IMR-90 (cell line): ENCODE measurements at regions not wholly inside any gene's neighbourhood (a gene's known extent, or its start where the extent isn't known, plus 50 kb on each side); places are given as distances from the start of the nearest gene placed in this dataset.

Experiments used
- ATAC-seq: fragments of 200-7000 bp; cut with Tn5 transposase; 2 replicates; pipeline ENCODE4 v1.9.1; 2020; ENCODE audit warnings: low read depth, mild to moderate bottlenecking, moderate library complexity
- BruUV-seq: library from RNA; stranded (reverse); fragments of 400-500 nt; replicated peaks from 2 replicates; lab custom pipeline; 2021; lab: Mats Ljungman, UMichigan
- CTCF ChIA-PET: fragments of 300-600 bp; formaldehyde crosslinking; extraction: SDS; loops from one replicate; lab custom pipeline; 2021; ENCODE audit warnings: antibody characterized with exemption; lab: Yijun Ruan, JAX
- POLR2A ChIA-PET: fragments of 300-600 bp; sonication (Branson Sonifier 250); formaldehyde crosslinking; loops from one replicate; lab custom pipeline; 2022; ENCODE audit warnings: antibody characterized with exemption; ENCODE audit not compliant: unreplicated experiment; lab: Charles Lee
- DNase-seq: peaks from one replicate; pipeline ENCODE4 v3.0.0; 2013
- H2AFZ ChIP-seq: replicated peaks from 2 replicates; pipeline ENCODE3; 2013; ENCODE audit warnings: low read length, mild to moderate bottlenecking; ENCODE audit not compliant: poor library complexity
- H2AK5ac ChIP-seq: 2 replicates; pipeline ENCODE4 v1.6.1; 2013; ENCODE audit warnings: low read depth, low read length, inconsistent platforms
- H2AK9ac ChIP-seq: replicated peaks from 2 replicates; pipeline ENCODE3; 2013; ENCODE audit warnings: mild to moderate bottlenecking, low read depth, low read length, moderate library complexity; ENCODE audit not compliant: poor library complexity
- H2BK120ac ChIP-seq: 2 replicates; pipeline ENCODE4 v1.6.1; 2013; ENCODE audit warnings: low read depth, low read length, inconsistent platforms
- H2BK15ac ChIP-seq: 3 replicates; pipeline ENCODE4 v1.6.1; 2013; ENCODE audit warnings: low read depth, low read length, inconsistent platforms
- H2BK20ac ChIP-seq: 2 replicates; pipeline ENCODE4 v1.6.1; 2013; ENCODE audit warnings: low read depth, mild to moderate bottlenecking, inconsistent platforms, low read length, moderate library complexity
- H2BK5ac ChIP-seq: 2 replicates; pipeline ENCODE4 v1.6.1; 2013; ENCODE audit warnings: mild to moderate bottlenecking, low read depth, low read length, inconsistent platforms; ENCODE audit not compliant: poor library complexity, severe bottlenecking
- H3K14ac ChIP-seq: replicated peaks from 2 replicates; pipeline ENCODE4 v1.6.1; 2013; ENCODE audit warnings: low read depth, low read length, inconsistent platforms
- H3K18ac ChIP-seq: 2 replicates; pipeline ENCODE4 v1.6.1; 2013; ENCODE audit warnings: low read depth, low read length, control low read depth
- H3K23ac ChIP-seq: 2 replicates; pipeline ENCODE4 v1.6.1; 2013; ENCODE audit warnings: low read depth, low read length, inconsistent platforms
- H3K27ac ChIP-seq: 2 replicates; pipeline ENCODE4 v1.5.1; 2013; ENCODE audit warnings: mild to moderate bottlenecking, control low read depth, low read length; ENCODE audit not compliant: insufficient read depth
- H3K27me3 ChIP-seq: 2 replicates; pipeline ENCODE4 v1.6.1; 2013; ENCODE audit warnings: low read length; ENCODE audit not compliant: control insufficient read depth, insufficient read depth
- H3K36me3 ChIP-seq: 2 replicates; pipeline ENCODE4 v1.6.1; 2013; ENCODE audit warnings: low read length, mixed read lengths; ENCODE audit not compliant: control insufficient read depth, insufficient read depth
- H3K4ac ChIP-seq: 2 replicates; pipeline ENCODE4 v1.6.1; 2013; ENCODE audit warnings: low read depth, low read length, inconsistent platforms
- H3K4me1 ChIP-seq: 2 replicates; pipeline ENCODE4 v1.6.1; 2013; ENCODE audit warnings: low read length, mixed read lengths; ENCODE audit not compliant: control insufficient read depth, insufficient read depth
- H3K4me2 ChIP-seq: 2 replicates; pipeline ENCODE4 v1.6.1; 2013; ENCODE audit warnings: low read depth, mild to moderate bottlenecking, control low read depth, low read length, moderate library complexity
- H3K4me3 ChIP-seq: 2 replicates; pipeline ENCODE4 v1.5.1; 2013; ENCODE audit warnings: low read depth, mild to moderate bottlenecking, control low read depth, low read length, moderate library complexity; ENCODE audit not compliant: insufficient read depth
- H3K56ac ChIP-seq: 2 replicates; pipeline ENCODE4 v1.6.1; 2013; ENCODE audit warnings: low read length, inconsistent platforms; ENCODE audit not compliant: insufficient read depth; ENCODE audit errors: extremely low read depth
- H3K79me1 ChIP-seq, 2 experiments: 2 replicates each; pipeline ENCODE4 v1.6.1; 2013; ENCODE audit warnings: low read length in 2 of 2, inconsistent platforms in 1 of 2, low read depth in 1 of 2
- H3K9ac ChIP-seq: 2 replicates; pipeline ENCODE4 v1.6.1; 2013; ENCODE audit warnings: low read depth, low read length, control low read depth
- H3K9me1 ChIP-seq: 2 replicates; pipeline ENCODE4 v1.6.1; 2013; ENCODE audit warnings: low read length, inconsistent platforms; ENCODE audit not compliant: insufficient read depth
- H3K9me3 ChIP-seq: 2 replicates; pipeline ENCODE4 v1.6.1; 2013; ENCODE audit warnings: low read length; ENCODE audit not compliant: control insufficient read depth, insufficient read depth
- H4K20me1 ChIP-seq: 2 replicates; pipeline ENCODE4 v1.6.1; 2013; ENCODE audit warnings: low read length, inconsistent platforms; ENCODE audit not compliant: insufficient read depth
- H4K5ac ChIP-seq: 2 replicates; pipeline ENCODE4 v1.6.1; 2013; ENCODE audit warnings: mild to moderate bottlenecking, low read depth, low read length, control low read depth
- H4K8ac ChIP-seq, 2 experiments: 2 replicates each; pipeline ENCODE4 v1.6.1; 2013; ENCODE audit warnings: low read depth in 2 of 2, low read length in 2 of 2, control low read depth in 1 of 2, inconsistent platforms in 1 of 2
- H4K91ac ChIP-seq: 2 replicates; pipeline ENCODE4 v1.6.1; 2013; ENCODE audit warnings: low read depth, low read length, inconsistent platforms; ENCODE audit not compliant: insufficient read depth
- NFE2L2 ChIP-seq: fragments of 150-350 bp; IDR thresholded peaks from 2 replicates; pipeline ENCODE4 v1.6.1; 2016; ENCODE audit warnings: low read depth, mild to moderate bottlenecking, low read length
- WGBS, 2 experiments: methylation state at CpG; one replicate each; pipeline versions ENCODE4 v1.1.5 to v1.1.7; 2013; ENCODE audit warnings: missing lambda C conversion rate in 2 of 2; ENCODE audit not compliant: insufficient read length in 1 of 2; ENCODE audit errors: extremely low coverage in 2 of 2; 5-methylcytosine and 5-hydroxymethylcytosine counted together
- dilution Hi-C: fragments of 300-500 bp; cut with HindIII; formaldehyde crosslinking; loops from one replicate; pipeline ENCODE4 v1.14.3; 2018; ENCODE audit warnings: low sequenced_read_pairs; ENCODE audit not compliant: unreplicated experiment
- in situ Hi-C: fragments of 300-500 bp; cut with MboI; formaldehyde crosslinking; loops from 3 replicates; pipeline ENCODE4 v1.14.3; 2019; ENCODE audit warnings: low sequenced_read_pairs, inconsistent platforms, mixed read lengths
- intact Hi-C: fragments of 100-400 bp; cut with micrococcal nuclease; formaldehyde crosslinking; loops from 2 replicates; pipeline ENCODE4 v1.10.0; 2022
- TF ChIP-seq, protein P1 (sequence below): fragments of 150-350 bp; IDR thresholded peaks from 2 replicates; pipeline ENCODE4 v1.6.1; 2016; ENCODE audit warnings: low read depth, mild to moderate bottlenecking, low read length, moderate library complexity, borderline replicate concordance

GRCh38 chr21:19878133-19878532 is 1120.1 kb upstream of the NCAM2 start:
- H2BK120ac ChIP-seq = no peak overlapping the region
- no peaks in the 10 kb centered on the region for H4K20me1 ChIP-seq
- H3K9me1 ChIP-seq = no peaks in the 10 kb centered on the region
- H3K18ac ChIP-seq = no peak overlapping the region
- H3K14ac ChIP-seq = no peak overlapping the region
- intact Hi-C loops = no loop called here
- no peak overlapping the region for H3K27ac ChIP-seq
- H4K91ac ChIP-seq = no peak overlapping the region
- in situ Hi-C loops = no loop called here
- ATAC-seq (no peak), DNase-seq (no peak)
- no peak overlapping the region for H3K4ac ChIP-seq
- H2BK20ac ChIP-seq = no peak overlapping the region
- no peak overlapping the region for H3K4me3 ChIP-seq
- no peak overlapping the region for H3K9ac ChIP-seq
- POLR2A ChIA-PET = no interaction called here
- no peak overlapping the region for H3K4me2 ChIP-seq
- no peaks in the 10 kb centered on the region for H3K27me3 ChIP-seq
- CTCF ChIA-PET = no interaction called here
- dilution Hi-C loops = no loop called here
- no peak overlapping the region for H2BK5ac ChIP-seq
- no TSS peak for BruUV-seq
- WGBS, 2 experiments = no CpG with 5 or more reads among the region's 3 CpGs
- no peak overlapping the region for H4K8ac ChIP-seq
- no peak overlapping the region for H2AK9ac ChIP-seq
- H2BK15ac ChIP-seq = no peak overlapping the region
- no peak overlapping the region for H3K56ac ChIP-seq
- H2AFZ ChIP-seq = no peak overlapping the region
- TF ChIP-seq NFE2L2 = no peak
- TF ChIP-seq, protein P1, sequence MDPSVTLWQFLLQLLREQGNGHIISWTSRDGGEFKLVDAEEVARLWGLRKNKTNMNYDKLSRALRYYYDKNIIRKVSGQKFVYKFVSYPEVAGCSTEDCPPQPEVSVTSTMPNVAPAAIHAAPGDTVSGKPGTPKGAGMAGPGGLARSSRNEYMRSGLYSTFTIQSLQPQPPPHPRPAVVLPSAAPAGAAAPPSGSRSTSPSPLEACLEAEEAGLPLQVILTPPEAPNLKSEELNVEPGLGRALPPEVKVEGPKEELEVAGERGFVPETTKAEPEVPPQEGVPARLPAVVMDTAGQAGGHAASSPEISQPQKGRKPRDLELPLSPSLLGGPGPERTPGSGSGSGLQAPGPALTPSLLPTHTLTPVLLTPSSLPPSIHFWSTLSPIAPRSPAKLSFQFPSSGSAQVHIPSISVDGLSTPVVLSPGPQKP = no peak
- H3K23ac ChIP-seq = no peak overlapping the region
- H3K9me3 ChIP-seq = no peaks in the 10 kb centered on the region
- H3K79me1 ChIP-seq = no peaks in the 10 kb centered on the region
- H3K36me3 ChIP-seq = no peaks in the 10 kb centered on the region
- no peak overlapping the region for H2AK5ac ChIP-seq
- no peaks in the 10 kb centered on the region for H3K4me1 ChIP-seq
- H4K5ac ChIP-seq = no peak overlapping the region
